Endodermal cell (in vitro differentiated cells): ENCODE measurements at regions not wholly inside any gene's neighbourhood (a gene's known extent, or its start where the extent isn't known, plus 50 kb on each side); places are given as distances from the start of the nearest gene placed in this dataset.
A peak's percentile ranks its signal among the peaks of the same experiment; 100 is the strongest.
"Not testable (repeated sequence)": the region's sequence is repeated elsewhere in the genome, so short reads cannot be mapped to it uniquely, and the experiment has no call there.

Experiments used
- DNase-seq: peaks from one replicate; pipeline ENCODE4 v3.0.0-alpha.2; 2017
- H3K27ac ChIP-seq: 2 replicates; pipeline ENCODE4 v1.5.1; 2013; ENCODE audit warnings: mild to moderate bottlenecking, low read depth, low read length, moderate library complexity
- H3K27me3 ChIP-seq: 2 replicates; pipeline ENCODE4 v1.6.1; 2013; ENCODE audit warnings: mild to moderate bottlenecking, low read length, moderate library complexity; ENCODE audit not compliant: insufficient read depth, control insufficient read depth, poor library complexity, severe bottlenecking
- H3K36me3 ChIP-seq: 2 replicates; pipeline ENCODE4 v1.7.0; 2013; ENCODE audit warnings: mild to moderate bottlenecking, low read length, moderate library complexity; ENCODE audit not compliant: control insufficient read depth, insufficient read depth
- H3K4me1 ChIP-seq: one replicate; pipeline ENCODE4 v1.7.0; 2013; ENCODE audit warnings: low read length; ENCODE audit not compliant: control insufficient read depth, insufficient read depth
- H3K4me3 ChIP-seq: 2 replicates; pipeline ENCODE4 v1.5.1; 2013; ENCODE audit warnings: mild to moderate bottlenecking, low read length, moderate library complexity
- H3K9ac ChIP-seq: 2 replicates; pipeline ENCODE4 v1.6.1; 2013; ENCODE audit warnings: mild to moderate bottlenecking, low read length, moderate library complexity; ENCODE audit not compliant: poor library complexity, severe bottlenecking; ENCODE audit errors: extremely low read depth
- H3K9me3 ChIP-seq: 2 replicates; pipeline ENCODE4 v1.6.1; 2013; ENCODE audit warnings: mild to moderate bottlenecking, low read length, moderate library complexity; ENCODE audit not compliant: control insufficient read depth
- H3K27ac Mint-ChIP-seq: 2 replicates; pipeline ENCODE4 v1.8.0; 2020; ENCODE audit warnings: mixed read lengths
- H3K27me3 Mint-ChIP-seq: 2 replicates; pipeline ENCODE4 v1.8.0; 2021; ENCODE audit warnings: mild to moderate bottlenecking, mixed read lengths; ENCODE audit not compliant: insufficient read depth
- H3K36me3 Mint-ChIP-seq: 2 replicates; pipeline ENCODE4 v1.8.0; 2020; ENCODE audit warnings: low read depth, mixed read lengths
- H3K4me1 Mint-ChIP-seq: 2 replicates; pipeline ENCODE4 v1.8.0; 2020; ENCODE audit warnings: mixed read lengths
- H3K4me3 Mint-ChIP-seq: 2 replicates; pipeline ENCODE4 v1.8.0; 2020; ENCODE audit warnings: mild to moderate bottlenecking, moderate library complexity, mixed read lengths
- H3K9me3 Mint-ChIP-seq: 2 replicates; pipeline ENCODE4 v1.8.0; 2020; ENCODE audit warnings: mild to moderate bottlenecking, mixed read lengths
- whole genome bisulfite sequencing, 2 experiments: methylation state at CpG; one replicate each; pipeline versions ENCODE4 v1.1.5 to v1.1.7; 2013; ENCODE audit warnings: missing lambda C conversion rate in 2 of 2, mixed read lengths in 1 of 2; ENCODE audit not compliant: insufficient coverage in 1 of 2, insufficient read length in 1 of 2; 5-methylcytosine and 5-hydroxymethylcytosine counted together
- TF ChIP-seq, protein P1 (sequence below): fragments of 200-600 bp; sonication (generic); conservative IDR thresholded peaks from 2 replicates; pipeline ENCODE4 v1.5.0; 2021; ENCODE audit warnings: antibody characterized with exemption, mild to moderate bottlenecking

DNA sequence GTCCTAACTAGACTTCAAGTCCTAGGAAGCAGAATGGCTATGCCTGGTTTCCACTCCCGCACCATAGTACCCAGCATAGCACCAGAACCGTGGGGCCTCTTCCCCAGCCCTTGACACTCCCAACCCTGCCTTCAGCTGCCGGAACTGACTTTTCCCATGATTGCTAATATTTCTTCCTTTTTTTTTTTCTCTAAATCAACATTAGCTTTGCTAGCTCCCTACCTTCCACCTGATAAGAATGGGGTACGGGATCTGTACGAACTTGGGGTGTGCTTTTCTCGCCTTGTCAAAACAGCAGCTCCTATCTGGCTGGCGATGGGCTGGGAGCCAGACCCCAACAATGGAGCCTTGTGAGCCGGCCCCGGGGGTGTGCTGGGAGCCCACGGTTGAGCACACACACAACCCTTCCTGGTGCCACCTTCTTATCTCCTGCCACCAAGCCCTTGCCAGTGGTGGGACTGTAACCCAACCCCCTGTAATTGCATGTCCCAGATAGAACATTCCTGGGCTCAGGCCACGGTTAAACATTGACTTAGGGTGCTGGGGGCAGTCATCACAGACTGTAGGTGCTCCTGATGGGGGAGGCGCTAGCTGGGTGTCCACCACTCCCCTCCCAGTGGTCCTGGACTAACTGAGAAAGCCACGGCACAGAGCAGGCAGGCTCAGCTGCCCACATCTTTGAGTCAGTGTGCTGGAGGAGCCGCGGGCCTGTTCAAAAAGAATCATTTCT lies 213.0 kb upstream of the HAAO start:
- Mint-ChIP-seq H3K27me3 (no peaks in the 10 kb centered on the region), H3K4me3 (no peak overlapping the region), H3K9me3 (peaks cover 8% of the 10 kb centered on the region), H3K36me3 (no peaks in the 10 kb centered on the region), H3K4me1 (peaks cover 25% of the 10 kb centered on the region), H3K27ac (peak overlapping the region; percentile 67)
- no peaks in the 10 kb centered on the region for H3K27me3 ChIP-seq
- peak; percentile 40 for DNase-seq
- no peak overlapping the region for H3K4me3 ChIP-seq
- no peak overlapping the region for H3K9ac ChIP-seq
- 94 to 96% methylated on average over 5 to 15 of the region's 15 CpGs for WGBS, 2 experiments
- TF ChIP-seq, protein P1, sequence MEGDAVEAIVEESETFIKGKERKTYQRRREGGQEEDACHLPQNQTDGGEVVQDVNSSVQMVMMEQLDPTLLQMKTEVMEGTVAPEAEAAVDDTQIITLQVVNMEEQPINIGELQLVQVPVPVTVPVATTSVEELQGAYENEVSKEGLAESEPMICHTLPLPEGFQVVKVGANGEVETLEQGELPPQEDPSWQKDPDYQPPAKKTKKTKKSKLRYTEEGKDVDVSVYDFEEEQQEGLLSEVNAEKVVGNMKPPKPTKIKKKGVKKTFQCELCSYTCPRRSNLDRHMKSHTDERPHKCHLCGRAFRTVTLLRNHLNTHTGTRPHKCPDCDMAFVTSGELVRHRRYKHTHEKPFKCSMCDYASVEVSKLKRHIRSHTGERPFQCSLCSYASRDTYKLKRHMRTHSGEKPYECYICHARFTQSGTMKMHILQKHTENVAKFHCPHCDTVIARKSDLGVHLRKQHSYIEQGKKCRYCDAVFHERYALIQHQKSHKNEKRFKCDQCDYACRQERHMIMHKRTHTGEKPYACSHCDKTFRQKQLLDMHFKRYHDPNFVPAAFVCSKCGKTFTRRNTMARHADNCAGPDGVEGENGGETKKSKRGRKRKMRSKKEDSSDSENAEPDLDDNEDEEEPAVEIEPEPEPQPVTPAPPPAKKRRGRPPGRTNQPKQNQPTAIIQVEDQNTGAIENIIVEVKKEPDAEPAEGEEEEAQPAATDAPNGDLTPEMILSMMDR, result no peak
- H3K27ac ChIP-seq, result no peak overlapping the region
- H3K4me1 ChIP-seq, result peaks cover 6% of the 10 kb centered on the region
- H3K36me3 ChIP-seq, result no peaks in the 10 kb centered on the region
- H3K9me3 ChIP-seq, result peaks cover 8% of the 10 kb centered on the region

DNA sequence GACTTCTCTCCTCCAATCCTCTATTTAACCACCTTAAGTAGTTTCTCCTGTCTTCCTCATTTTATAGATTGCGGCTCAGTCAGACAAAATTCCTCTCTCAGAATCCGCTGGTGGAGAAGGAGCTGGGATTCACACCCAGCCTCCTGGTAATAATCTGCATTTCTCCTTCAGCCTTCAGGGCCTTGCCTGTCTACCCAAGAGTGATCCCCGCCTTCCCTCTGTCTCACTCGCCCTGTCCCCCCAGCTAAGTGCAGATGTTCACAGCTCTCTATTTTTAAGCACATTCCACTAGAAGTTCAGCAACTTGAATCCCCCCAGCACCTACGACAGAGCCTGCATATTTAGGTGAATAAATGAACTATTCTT lies 212.5 kb upstream of the HAAO start:
- H3K9ac ChIP-seq, result no peak overlapping the region
- H3K9me3 Mint-ChIP-seq, result peaks cover 8% of the 10 kb centered on the region

DNA sequence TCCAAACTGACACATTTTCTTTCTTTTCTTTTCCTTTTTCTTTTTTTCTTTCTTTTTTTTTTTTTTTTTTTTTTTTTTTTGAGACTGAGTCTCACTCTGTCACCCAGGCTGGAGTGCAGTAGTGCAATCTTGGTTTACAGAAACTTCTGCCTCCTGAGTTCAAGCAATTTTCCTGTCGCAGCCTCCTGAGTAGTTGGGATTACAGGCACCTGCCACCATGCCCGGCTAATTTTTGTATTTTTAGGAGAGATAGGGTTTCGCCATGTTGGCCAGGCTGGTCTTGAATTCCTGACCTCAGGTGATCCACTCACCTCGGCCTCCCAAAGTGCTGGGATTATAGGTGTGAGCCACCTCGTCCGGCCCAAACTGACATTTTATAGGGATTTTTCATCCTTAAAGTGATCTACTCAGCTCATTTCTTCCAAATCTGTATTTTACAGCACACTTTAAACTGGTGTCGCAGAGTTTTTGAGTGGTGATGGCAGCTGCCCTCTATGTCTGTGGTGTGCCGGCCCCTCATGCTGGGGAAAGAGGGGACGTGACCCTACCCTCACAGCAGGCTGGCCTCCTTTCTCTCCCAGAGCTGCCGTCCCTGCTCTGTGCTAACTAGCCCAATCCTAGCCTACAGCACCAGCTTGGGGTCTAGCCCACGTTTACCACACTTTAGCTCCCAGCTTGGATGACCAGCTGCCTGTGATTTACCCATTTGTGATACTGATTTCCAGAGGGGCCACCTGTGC lies 211.9 kb upstream of the HAAO start:
- not testable (repeated sequence) for H3K4me3 ChIP-seq, H3K27me3 Mint-ChIP-seq, H3K9me3 Mint-ChIP-seq, H3K27me3 ChIP-seq, H3K36me3 Mint-ChIP-seq, H3K36me3 ChIP-seq, H3K4me3 Mint-ChIP-seq, H3K27ac ChIP-seq, H3K9me3 ChIP-seq, H3K4me1 ChIP-seq, H3K9ac ChIP-seq
- Mint-ChIP-seq H3K4me1 (peaks cover 29% of the 10 kb centered on the region), H3K27ac (peak overlapping the region; percentile 38)
- DNase-seq, result peak; percentile 33
- WGBS, 2 experiments, result 80 to 83% methylated on average over 8 to 11 of the region's 11 CpGs

More for the DNA sequence above, 212.5 kb upstream of the HAAO start:
- H3K4me3 Mint-ChIP-seq, result no peak overlapping the region
- H3K4me1 Mint-ChIP-seq, result peaks cover 24% of the 10 kb centered on the region
- Histone ChIP-seq H3K4me3 (no peak overlapping the region), H3K27me3 (no peaks in the 10 kb centered on the region), H3K4me1 (peaks cover 5% of the 10 kb centered on the region), H3K36me3 (no peaks in the 10 kb centered on the region), H3K27ac (no peak overlapping the region), H3K9me3 (peaks cover 8% of the 10 kb centered on the region)
- no peaks in the 10 kb centered on the region for H3K27me3 Mint-ChIP-seq
- TF ChIP-seq, protein P1, result no peak
- DNase-seq, result peak; percentile 31
- H3K36me3 Mint-ChIP-seq, result no peaks in the 10 kb centered on the region
- H3K27ac Mint-ChIP-seq, result peak overlapping the region; percentile 38
- 93 to 98% methylated on average over 4 to 5 of the region's 5 CpGs for WGBS, 2 experiments
